ENCODE measurements at regions not wholly inside any gene's neighbourhood (a gene's known extent, or its start where the extent isn't known, plus 50 kb on each side); places are given as distances from the start of the nearest gene placed in this dataset.

- no peak for DNase-seq (ENCODE audit: low read depth in 4 of 4, low spot score in 2 of 4)
Measured at GRCh38 chr15:47374222-47374621, 343.1 kb upstream of the SEMA6D start.

- no peak for DNase-seq (ENCODE audit: low read depth in 4 of 4, low spot score in 2 of 4)
Measured at GRCh38 chr15:47376190-47376589, 341.1 kb upstream of the SEMA6D start.

- DNase-seq (ENCODE audit: low read depth in 4 of 4, low spot score in 2 of 4): no peak
Measured at GRCh38 chr15:47377465-47377864, 339.8 kb upstream of the SEMA6D start.

GRCh38 chr15:47378527-47378926, 338.8 kb upstream of the SEMA6D start:
- DNase-seq (ENCODE audit: low read depth in 4 of 4, low spot score in 2 of 4): no peak

GRCh38 chr15:47383102-47383501, 334.2 kb upstream of the SEMA6D start:
- DNase-seq (ENCODE audit: low read depth in 4 of 4, low spot score in 2 of 4): no peak

- no peak for DNase-seq (ENCODE audit: low read depth in 4 of 4, low spot score in 2 of 4)
Measured at GRCh38 chr15:47383801-47384200, 333.5 kb upstream of the SEMA6D start.

- DNase-seq (ENCODE audit: low read depth in 4 of 4, low spot score in 2 of 4): no peak
Measured at GRCh38 chr15:47384341-47384740, 333.0 kb upstream of the SEMA6D start.

GRCh38 chr15:47384776-47385175, 332.5 kb upstream of the SEMA6D start:
- no peak for DNase-seq (ENCODE audit: low read depth in 4 of 4, low spot score in 2 of 4)

GRCh38 chr15:47386459-47386858, 330.8 kb upstream of the SEMA6D start:
- DNase-seq (ENCODE audit: low read depth in 4 of 4, low spot score in 2 of 4): no peak

GRCh38 chr15:47388299-47388698, 329.0 kb upstream of the SEMA6D start:
- DNase-seq (ENCODE audit: low read depth in 4 of 4, low spot score in 2 of 4): no peak

GRCh38 chr15:47390208-47390765, 327.0 kb upstream of the SEMA6D start:
- DNase-seq (ENCODE audit: low read depth in 4 of 4, low spot score in 2 of 4): no peak

- DNase-seq (ENCODE audit: low read depth in 4 of 4, low spot score in 2 of 4): no peak
Measured at GRCh38 chr15:47394286-47394809, 323.0 kb upstream of the SEMA6D start.

GRCh38 chr15:47395076-47395475, 322.2 kb upstream of the SEMA6D start:
- DNase-seq (ENCODE audit: low read depth in 4 of 4, low spot score in 2 of 4): no peak

GRCh38 chr15:47397655-47398054, 319.6 kb upstream of the SEMA6D start:
- no peak for DNase-seq (ENCODE audit: low read depth in 4 of 4, low spot score in 2 of 4)

- DNase-seq (ENCODE audit: low read depth in 4 of 4, low spot score in 2 of 4): no peak
Measured at GRCh38 chr15:47398132-47398531, 319.2 kb upstream of the SEMA6D start.

GRCh38 chr15:47398594-47398993, 318.7 kb upstream of the SEMA6D start:
- no peak for DNase-seq (ENCODE audit: low read depth in 4 of 4, low spot score in 2 of 4)

GRCh38 chr15:47399100-47399499, 318.2 kb upstream of the SEMA6D start:
- no peak for DNase-seq (ENCODE audit: low read depth in 4 of 4, low spot score in 2 of 4)

- no peak for DNase-seq (ENCODE audit: low read depth in 4 of 4, low spot score in 2 of 4)
Measured at GRCh38 chr15:47400603-47401002, 316.7 kb upstream of the SEMA6D start.

- DNase-seq (ENCODE audit: low read depth in 4 of 4, low spot score in 2 of 4): no peak
Measured at GRCh38 chr15:47401427-47401826, 315.9 kb upstream of the SEMA6D start.

GRCh38 chr15:47402829-47403228, 314.5 kb upstream of the SEMA6D start:
- no peak for DNase-seq (ENCODE audit: low read depth in 4 of 4, low spot score in 2 of 4)

- DNase-seq (ENCODE audit: low read depth in 4 of 4, low spot score in 2 of 4): no peak
Measured at GRCh38 chr15:47404877-47405276, 312.4 kb upstream of the SEMA6D start.

- no peak for DNase-seq (ENCODE audit: low read depth in 4 of 4, low spot score in 2 of 4)
Measured at GRCh38 chr15:47405365-47406162, 311.7 kb upstream of the SEMA6D start.
